ENCODE measurements at regions not wholly inside any gene's neighbourhood (a gene's known extent, or its start where the extent isn't known, plus 50 kb on each side); places are given as distances from the start of the nearest gene placed in this dataset.

GRCh38 chr2:239897596-239898235 is 127.4 kb downstream of the NDUFA10 start:
- no peak for TF ChIP-seq CTCF (IDR thresholded peaks at IDR 0.05)
- no peak for TF ChIP-seq POLR2A (IDR thresholded peaks at IDR 0.05)
- TF ChIP-seq EP300 (IDR thresholded peaks at IDR 0.05), result no peak

All from tibial nerve (tissue), 4 donors.